ENCODE measurements at regions not wholly inside any gene's neighbourhood (a gene's known extent, or its start where the extent isn't known, plus 50 kb on each side); places are given as distances from the start of the nearest gene placed in this dataset.

DNA sequence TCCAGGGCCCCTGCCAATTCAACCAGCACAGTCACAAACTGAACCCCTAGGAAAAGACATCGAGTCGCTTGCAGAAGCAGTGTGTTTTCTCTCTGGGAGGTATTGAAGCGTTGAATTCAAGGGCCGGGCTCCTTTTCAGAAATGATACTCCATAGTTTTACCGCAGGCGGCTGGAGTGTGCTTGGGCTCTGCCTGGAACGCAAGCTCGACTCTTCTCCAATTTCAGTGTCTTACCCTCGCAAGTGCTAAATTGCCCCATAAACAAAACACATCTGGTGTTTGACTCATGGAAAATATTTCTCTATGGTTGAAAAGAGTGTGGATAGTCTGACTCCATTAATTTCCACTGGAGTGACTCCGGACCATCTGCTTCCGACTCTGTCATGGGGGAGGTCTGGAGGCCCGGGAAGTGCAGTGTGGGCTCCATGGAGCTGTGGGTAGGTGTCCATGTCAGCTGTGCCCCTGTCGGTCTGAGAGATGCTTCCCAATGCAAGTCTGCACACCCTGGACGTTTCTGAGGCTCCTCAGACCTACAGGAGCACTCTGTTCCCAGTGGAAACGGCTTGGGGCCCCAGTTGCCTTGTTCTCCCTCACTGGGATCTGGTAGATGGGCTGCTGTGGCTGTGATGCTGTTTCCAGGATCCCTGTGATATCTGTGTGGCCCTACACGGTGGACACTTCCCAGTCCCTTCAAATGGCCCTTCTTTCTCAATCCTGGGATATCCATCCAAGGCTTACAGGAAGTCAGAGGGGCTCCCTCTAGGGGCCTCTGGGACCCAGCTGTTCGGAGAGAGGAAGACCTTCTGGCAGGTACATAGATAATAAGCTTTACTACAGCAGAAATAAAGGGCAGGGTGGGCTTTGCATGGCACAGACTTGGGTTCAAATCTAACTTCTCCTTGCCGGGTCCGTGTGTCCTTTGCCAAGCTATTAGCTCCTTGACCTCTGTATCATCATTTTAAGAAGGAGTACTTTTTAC is 119.8 kb upstream of the CDH13 start:
- BruUV-seq (replicated peaks), result no TSS peak
- CTCF ChIA-PET, result no interaction called here
- POLR2A ChIA-PET (ENCODE audit: unreplicated experiment), result no interaction called here
- Histone ChIP-seq H3K4ac (ENCODE audit: low read depth, low read length) (no peak overlapping the region), H2BK20ac (ENCODE audit: low read depth, low read length) (no peak overlapping the region), H3K27me3 (ENCODE audit: control insufficient read depth, insufficient read depth, low read length) (peaks cover 7% of the 10 kb centered on the region; the same call in 1 of the 2 replicates), H2BK120ac (ENCODE audit: low read depth, low read length) (no peak overlapping the region), H4K8ac (ENCODE audit: low read depth in 2 of 2, low read length in 2 of 2) (no peak overlapping the region), H2AFZ (replicated peaks; ENCODE audit: low read length, poor library complexity) (no peak overlapping the region), H3K27ac (ENCODE audit: insufficient read depth, low read length) (no peak overlapping the region), H3K36me3 (ENCODE audit: control insufficient read depth, insufficient read depth, low read length) (no peaks in the 10 kb centered on the region), H3K9ac (ENCODE audit: low read depth, low read length) (no peak overlapping the region), H3K9me3 (ENCODE audit: control insufficient read depth, insufficient read depth, low read length) (peaks cover 2% of the 10 kb centered on the region; the same call in 1 of the 2 replicates), H3K4me2 (ENCODE audit: low read depth, low read length) (no peak overlapping the region), H3K4me1 (ENCODE audit: control insufficient read depth, insufficient read depth, low read length) (no peaks in the 10 kb centered on the region), H3K14ac (replicated peaks; ENCODE audit: low read depth, low read length) (no peak overlapping the region), H3K18ac (ENCODE audit: low read depth, low read length) (no peak overlapping the region), H3K9me1 (ENCODE audit: insufficient read depth, low read length) (no peaks in the 10 kb centered on the region), H4K20me1 (ENCODE audit: insufficient read depth, low read length) (no peaks in the 10 kb centered on the region), H2BK15ac (ENCODE audit: low read depth, low read length) (no peak overlapping the region), H3K23ac (ENCODE audit: low read depth, low read length) (no peak overlapping the region), H2AK5ac (ENCODE audit: low read depth, low read length) (no peak overlapping the region), H4K5ac (ENCODE audit: low read depth, low read length) (no peak overlapping the region), H3K4me3 (ENCODE audit: insufficient read depth, low read depth, low read length) (no peak overlapping the region), H3K56ac (ENCODE audit: extremely low read depth, insufficient read depth, low read length) (no peak overlapping the region), H2AK9ac (replicated peaks; ENCODE audit: low read depth, low read length, poor library complexity) (no peak overlapping the region), H4K91ac (ENCODE audit: insufficient read depth, low read depth, low read length) (no peak overlapping the region), H2BK5ac (ENCODE audit: low read depth, low read length, poor library complexity, severe bottlenecking) (no peak overlapping the region), H3K79me1 (ENCODE audit: low read depth in 1 of 2, low read length in 2 of 2) (no peaks in the 10 kb centered on the region)
- no CpG with 5 or more reads among the region's 19 CpGs for WGBS, 2 experiments (ENCODE audit: extremely low coverage in 2 of 2, insufficient read length in 1 of 2)
- ATAC-seq (ENCODE audit: low read depth) (no peak), DNase-seq (peak; percentile 8)
- in situ Hi-C loops (cut with MboI; ENCODE audit: low sequenced_read_pairs) (no loop called here), dilution Hi-C loops (cut with HindIII; ENCODE audit: low sequenced_read_pairs, unreplicated experiment) (no loop called here), intact Hi-C loops (cut with micrococcal nuclease) (no loop called here)
- no peak for TF ChIP-seq MXI1 (IDR thresholded peaks at IDR 0.05; ENCODE audit: borderline replicate concordance, low read depth, low read length)
- TF ChIP-seq FOS (IDR thresholded peaks at IDR 0.05; ENCODE audit: low read depth, low read length), result no peak
- TF ChIP-seq POLR2A (IDR thresholded peaks at IDR 0.05; ENCODE audit: low read depth, low read length), result no peak
- no peak for TF ChIP-seq CHD1 (IDR thresholded peaks at IDR 0.05; ENCODE audit: low read depth, low read length)
- no peak for TF ChIP-seq CEBPB (IDR thresholded peaks at IDR 0.05; ENCODE audit: low read depth, low read length)
- TF ChIP-seq MAZ (IDR thresholded peaks at IDR 0.05; ENCODE audit: borderline replicate concordance, low read depth, low read length), result no peak
- TF ChIP-seq NFE2L2 (IDR thresholded peaks at IDR 0.05; ENCODE audit: low read depth, low read length), result no peak
- no peak for TF ChIP-seq RAD21 (IDR thresholded peaks at IDR 0.05; ENCODE audit: low read length)
- TF ChIP-seq RCOR1 (IDR thresholded peaks at IDR 0.05; ENCODE audit: insufficient replicate concordance, low read length), result no peak
- no peak for TF ChIP-seq SMC3 (IDR thresholded peaks at IDR 0.05; ENCODE audit: low read depth, low read length)
- no peak for TF ChIP-seq MAFK (IDR thresholded peaks at IDR 0.05; ENCODE audit: low read depth, low read length)
- TF ChIP-seq RFX5 (IDR thresholded peaks at IDR 0.05; ENCODE audit: low read depth, low read length), result no peak
